ENCODE measurements at regions not wholly inside any gene's neighbourhood (a gene's known extent, or its start where the extent isn't known, plus 50 kb on each side); places are given as distances from the start of the nearest gene placed in this dataset.

GRCh38 chr15:59746777-59747176, 57.7 kb upstream of the BNIP2 start:
- TF ChIP-seq CTCF (conservative IDR thresholded peaks at IDR 0.05 in 1 of 2, IDR thresholded peaks at IDR 0.05 in 1 of 2; ENCODE audit: low read depth in 1 of 2, low read length in 2 of 2) = no peak
- TF ChIP-seq EZH2 (IDR thresholded peaks at IDR 0.05; ENCODE audit: low read length, missing control alignments) = no peak

Measured in fibroblast of lung (primary cell).